ENCODE measurements at regions not wholly inside any gene's neighbourhood (a gene's known extent, or its start where the extent isn't known, plus 50 kb on each side); places are given as distances from the start of the nearest gene placed in this dataset.

- TF ChIP-seq CTCF (conservative IDR thresholded peaks at IDR 0.05; ENCODE audit: low read depth in 2 of 2), result no peak
These were observed 205.1 kb downstream of the DLL1 start (continued) for GRCh38 chr6:170085475-170086401.

GRCh38 chr6:170084166-170084730 is 206.6 kb downstream of the DLL1 start:
- no peak for ATAC-seq
- peaks cover 7% of the 10 kb centered on the region for H3K9me3 Mint-ChIP-seq
- H3K27ac ChIP-seq (ENCODE audit: low read depth), result no peak overlapping the region

More at GRCh38 chr6:170084166-170084730, 206.6 kb downstream of the DLL1 start:
- no peaks in the 10 kb centered on the region for H3K4me1 ChIP-seq (ENCODE audit: insufficient read depth)
- Mint-ChIP-seq H3K4me1 (no peaks in the 10 kb centered on the region; the same call in 2 of the 3 replicates), H3K27ac (no peak overlapping the region), H3K36me3 (ENCODE audit: low read depth) (peaks cover 4% of the 10 kb centered on the region), H3K27me3 (ENCODE audit: insufficient read depth, low read depth, poor library complexity) (peaks cover 6% of the 10 kb centered on the region), H3K4me3 (no peak overlapping the region)
- no peaks in the 10 kb centered on the region for H3K27me3 ChIP-seq (ENCODE audit: insufficient read depth)
- no peak overlapping the region for H2AFZ ChIP-seq
- H3K4me3 ChIP-seq, result no peak overlapping the region
- no peaks in the 10 kb centered on the region for H3K36me3 ChIP-seq (ENCODE audit: insufficient read depth)
- no peaks in the 10 kb centered on the region for H3K79me2 ChIP-seq (replicated peaks; ENCODE audit: insufficient read depth)
- no peak for DNase-seq (ENCODE audit: low spot score)
- TF ChIP-seq POLR2AphosphoS5 (IDR thresholded peaks at IDR 0.05; ENCODE audit: low read depth) (no peak), REST (IDR thresholded peaks at IDR 0.05; ENCODE audit: unreplicated experiment) (no peak), ZNF331 (CRISPR knock-in tag; IDR thresholded peaks at IDR 0.05; ENCODE audit: low read depth) (no peak), ZNF114 (CRISPR knock-in tag; IDR thresholded peaks at IDR 0.05) (no peak), JUNB (IDR thresholded peaks at IDR 0.05; ENCODE audit: unreplicated experiment) (no peak)
- no peaks in the 10 kb centered on the region for H3K9me2 ChIP-seq (ENCODE audit: insufficient read depth)
- H4K20me1 ChIP-seq (replicated peaks; ENCODE audit: insufficient read depth), result no peaks in the 10 kb centered on the region
- H3K4me2 ChIP-seq, result no peak overlapping the region
- no peaks in the 10 kb centered on the region for H3F3A ChIP-seq (replicated peaks; ENCODE audit: low read depth)

Measured in GM23338 (cell line).